ENCODE measurements at regions not wholly inside any gene's neighbourhood (a gene's known extent, or its start where the extent isn't known, plus 50 kb on each side); places are given as distances from the start of the nearest gene placed in this dataset.

DNA sequence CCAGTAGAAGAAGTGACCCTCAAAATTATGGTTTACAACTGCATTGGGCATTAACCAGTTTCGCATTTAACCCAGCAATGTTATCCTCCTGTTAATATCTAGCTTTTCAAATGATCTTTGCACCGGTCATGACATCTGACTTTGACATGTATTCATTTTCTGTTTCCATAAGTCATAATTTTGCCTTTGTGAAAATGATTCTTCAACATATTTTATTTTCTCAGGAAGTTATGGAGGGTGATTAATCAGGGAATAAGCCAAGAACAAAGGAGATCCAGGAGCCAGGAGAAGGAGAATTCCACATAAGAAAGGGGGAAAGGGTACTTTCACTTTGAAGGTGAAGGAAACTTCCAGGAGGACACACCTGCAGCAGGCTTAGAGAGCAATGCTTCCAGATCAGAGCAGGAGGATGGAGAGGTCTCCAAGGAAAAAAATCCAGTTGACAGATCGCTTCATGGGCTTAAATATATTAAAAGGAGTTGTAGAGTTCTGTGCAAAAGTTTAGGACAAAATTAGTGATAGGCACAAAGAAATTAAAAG, 92.1 kb upstream of the FAM3C start:
- H3K9me3 ChIP-seq: no peaks in the 10 kb centered on the region
- no peaks in the 10 kb centered on the region for H3K4me1 ChIP-seq
- H3K36me3 ChIP-seq: no peaks in the 10 kb centered on the region
- TF ChIP-seq CTCF (IDR thresholded peaks at IDR 0.05): no peak
- H3K27ac ChIP-seq: no peak overlapping the region
- intact Hi-C loops (cut with DNase I): no loop called here
- ATAC-seq (no peak), DNase-seq (no peak)
- no peak overlapping the region for H3K4me3 ChIP-seq
- H3K27me3 ChIP-seq: no peaks in the 10 kb centered on the region

GRCh38 chr7:121486590-121486989, 90.5 kb upstream of the FAM3C start:
- no peak for ATAC-seq
- no peaks in the 10 kb centered on the region for H3K27me3 ChIP-seq
- TF ChIP-seq CTCF (IDR thresholded peaks at IDR 0.05): no peak
- H3K9me3 ChIP-seq: no peaks in the 10 kb centered on the region
- no peaks in the 10 kb centered on the region for H3K4me1 ChIP-seq
- intact Hi-C loops (cut with DNase I): no loop called here
- no peak for DNase-seq
- no peak overlapping the region for H3K27ac ChIP-seq
- no peaks in the 10 kb centered on the region for H3K36me3 ChIP-seq
- no peak overlapping the region for H3K4me3 ChIP-seq

DNA sequence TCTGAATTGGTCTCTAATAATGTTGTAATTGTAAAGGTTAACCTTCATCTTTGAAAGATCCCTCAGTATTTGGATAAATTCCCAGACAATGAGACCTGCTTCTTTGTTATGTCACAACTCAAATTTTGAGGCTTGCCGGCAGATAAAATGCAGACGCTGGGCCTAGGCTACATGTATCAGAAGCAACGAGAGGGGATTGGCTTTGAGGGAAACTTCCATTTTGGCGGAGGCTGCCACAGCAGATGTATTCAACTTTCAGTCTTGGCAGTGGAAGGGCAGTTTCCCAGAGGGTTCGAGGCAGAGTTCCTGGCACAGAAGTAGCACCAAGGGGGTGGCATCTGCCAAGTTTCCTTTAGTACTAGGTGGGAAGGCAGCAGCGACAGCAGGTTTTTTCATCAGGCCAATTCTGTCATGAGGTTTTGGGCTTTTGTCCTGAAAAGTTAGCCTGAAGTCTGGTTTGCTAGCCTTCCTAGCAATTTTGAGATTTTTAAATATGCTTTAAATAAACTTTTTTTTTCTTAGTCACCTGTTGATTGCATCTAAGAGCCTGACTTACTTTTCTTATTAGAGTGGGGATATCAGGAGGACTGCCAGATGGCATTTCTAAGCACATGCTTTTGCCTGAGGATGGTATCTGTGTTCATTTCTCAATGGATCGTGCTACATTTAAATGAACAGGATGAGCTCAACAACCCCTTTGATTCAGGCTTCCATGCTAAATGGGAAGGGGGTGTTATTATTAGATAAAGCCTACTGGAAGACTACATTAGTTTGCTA, 89.5 kb upstream of the FAM3C start:
- no peak overlapping the region for H3K4me3 ChIP-seq
- no peak for TF ChIP-seq CTCF (IDR thresholded peaks at IDR 0.05)
- no peak for ATAC-seq
- H3K36me3 ChIP-seq: no peaks in the 10 kb centered on the region
- H3K27ac ChIP-seq: no peak overlapping the region
- intact Hi-C loops (cut with DNase I): no loop called here
- H3K27me3 ChIP-seq: no peaks in the 10 kb centered on the region
- DNase-seq: no peak
- no peaks in the 10 kb centered on the region for H3K4me1 ChIP-seq
- H3K9me3 ChIP-seq: no peaks in the 10 kb centered on the region

DNA sequence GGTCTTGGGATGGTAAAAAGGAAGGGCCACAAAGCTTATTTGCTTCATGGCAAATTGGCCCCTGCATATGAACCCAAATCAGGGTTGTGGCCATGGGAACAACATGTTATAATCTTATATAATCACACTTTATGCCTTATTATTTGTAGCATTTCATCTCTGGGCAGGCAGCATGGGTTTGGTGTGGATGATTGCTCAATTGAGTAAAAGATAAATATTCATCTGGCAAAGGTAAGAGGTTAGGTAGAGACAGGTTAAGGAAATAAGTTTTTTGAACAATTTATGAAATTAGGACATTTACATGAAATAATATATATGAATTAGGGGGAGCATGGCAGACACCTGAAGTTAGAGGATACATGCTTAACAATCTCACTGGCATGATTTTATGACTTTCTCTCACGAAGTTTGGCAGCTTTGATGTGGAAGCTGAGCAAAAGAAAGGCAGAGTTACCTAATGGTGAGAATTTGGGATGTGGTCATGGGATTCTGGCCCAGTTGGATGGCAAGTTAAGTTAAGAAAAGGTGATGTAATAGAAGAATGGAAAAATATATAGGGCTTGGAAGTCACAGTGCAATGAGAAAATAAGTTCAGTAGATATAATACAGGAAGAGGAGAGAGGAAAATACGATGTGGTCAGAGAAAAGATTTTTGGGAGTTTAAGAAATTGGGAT, 88.1 kb upstream of the FAM3C start:
- intact Hi-C loops (cut with DNase I): no loop called here
- Histone ChIP-seq H3K36me3 (no peaks in the 10 kb centered on the region), H3K27me3 (no peaks in the 10 kb centered on the region), H3K27ac (no peak overlapping the region), H3K9me3 (no peaks in the 10 kb centered on the region), H3K4me1 (no peaks in the 10 kb centered on the region), H3K4me3 (no peak overlapping the region)
- ATAC-seq (no peak), DNase-seq (no peak)
- no peak for TF ChIP-seq CTCF (IDR thresholded peaks at IDR 0.05)

DNA sequence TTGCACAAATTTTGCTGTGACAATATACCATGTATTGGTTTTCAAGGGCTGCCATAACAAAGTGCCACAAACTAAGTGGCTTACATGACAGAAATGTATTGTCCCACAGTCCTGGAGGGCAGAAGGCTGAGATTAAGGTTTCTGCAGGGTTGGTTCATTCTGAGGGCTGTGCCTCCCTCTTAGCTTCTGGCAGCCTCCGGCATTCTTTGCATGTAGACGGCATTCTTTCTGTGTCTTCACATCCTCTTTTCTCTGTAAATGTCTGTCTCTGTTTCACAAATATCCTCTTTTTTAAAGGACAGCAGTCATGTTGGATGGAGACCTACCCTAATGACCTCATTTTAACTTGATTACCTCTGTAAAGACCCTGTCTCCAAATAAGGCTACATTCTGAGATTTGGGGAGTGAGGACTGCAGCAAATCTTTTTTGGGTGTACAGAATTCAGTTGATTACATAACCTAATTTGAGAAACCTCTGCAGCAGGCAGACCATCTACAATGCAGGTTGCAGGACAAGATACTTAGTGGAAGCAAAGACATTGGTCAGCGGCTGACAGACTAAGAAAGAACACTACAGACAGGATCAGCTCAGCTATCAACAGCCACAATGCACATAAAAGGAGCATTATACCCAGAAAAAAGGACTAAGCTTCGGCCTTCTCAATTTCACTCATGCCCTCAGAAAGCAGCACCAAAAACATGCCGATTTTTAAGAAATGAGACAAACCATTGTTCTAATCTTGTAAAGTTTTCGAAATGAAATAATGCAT, 84.6 kb upstream of the FAM3C start:
- H3K27me3 ChIP-seq: no peaks in the 10 kb centered on the region
- no peaks in the 10 kb centered on the region for H3K4me1 ChIP-seq
- H3K9me3 ChIP-seq: no peaks in the 10 kb centered on the region
- no peak for ATAC-seq
- no peak for TF ChIP-seq CTCF (IDR thresholded peaks at IDR 0.05)
- no peak for DNase-seq
- intact Hi-C loops (cut with DNase I): no loop called here
- no peak overlapping the region for H3K4me3 ChIP-seq
- H3K36me3 ChIP-seq: no peaks in the 10 kb centered on the region
- no peak overlapping the region for H3K27ac ChIP-seq

All from upper lobe of right lung (tissue), 1 donor.